NAMALWA (cell line): ENCODE measurements at regions not wholly inside any gene's neighbourhood (a gene's known extent, or its start where the extent isn't known, plus 50 kb on each side); places are given as distances from the start of the nearest gene placed in this dataset.

Source experiments
- DNase-seq: peaks from one replicate; pipeline ENCODE4 v3.0.0-alpha.2; 2015; ENCODE audit warnings: low spot score

- no peak for DNase-seq
Observed at GRCh38 chr5:123811831-123812230, 299.9 kb downstream of the CSNK1G3 start.

- no peak for DNase-seq
Observed at GRCh38 chr5:123810746-123811340, 298.9 kb downstream of the CSNK1G3 start.

- no peak for DNase-seq
Observed at GRCh38 chr5:123810253-123810652, 298.3 kb downstream of the CSNK1G3 start.

DNA sequence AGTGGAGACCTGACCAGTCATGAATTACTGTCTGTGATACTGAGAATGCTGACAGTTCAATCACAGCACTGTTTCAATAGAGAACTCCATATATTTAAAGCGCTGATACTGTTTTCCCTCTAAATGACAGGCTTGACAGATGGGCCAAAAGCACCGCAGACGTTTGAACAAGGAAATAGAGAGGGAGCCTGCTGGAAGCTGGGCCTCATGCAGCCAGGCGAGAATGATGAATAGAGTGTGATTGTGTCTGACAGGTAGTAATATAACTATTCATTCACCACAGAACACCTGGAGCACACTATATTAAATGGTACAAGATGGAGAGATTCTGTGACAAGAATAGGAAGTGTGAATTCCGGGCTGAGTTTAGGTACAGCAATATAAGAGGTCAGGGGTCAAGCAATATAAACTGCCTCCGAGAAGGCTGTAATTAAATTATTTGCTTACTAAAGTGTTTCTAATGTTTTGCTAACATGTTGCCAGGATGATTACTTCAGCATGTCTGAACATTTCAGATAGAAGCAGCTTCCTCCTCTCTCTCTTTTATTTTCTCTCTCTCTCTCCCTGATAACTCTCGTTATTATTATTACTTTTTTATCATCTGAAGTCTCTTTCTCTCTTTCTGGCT, 297.7 kb downstream of the CSNK1G3 start:
- DNase-seq, result no peak

- no peak for DNase-seq
Observed at GRCh38 chr5:123808461-123809380, 296.7 kb downstream of the CSNK1G3 start.

GRCh38 chr5:123807177-123807945, 295.4 kb downstream of the CSNK1G3 start:
- no peak for DNase-seq

- no peak for DNase-seq
Observed at GRCh38 chr5:123806644-123807043, 294.7 kb downstream of the CSNK1G3 start.

GRCh38 chr5:123805300-123805699, 293.3 kb downstream of the CSNK1G3 start:
- DNase-seq, result no peak

GRCh38 chr5:123803359-123803758, 291.4 kb downstream of the CSNK1G3 start:
- DNase-seq, result no peak

DNA sequence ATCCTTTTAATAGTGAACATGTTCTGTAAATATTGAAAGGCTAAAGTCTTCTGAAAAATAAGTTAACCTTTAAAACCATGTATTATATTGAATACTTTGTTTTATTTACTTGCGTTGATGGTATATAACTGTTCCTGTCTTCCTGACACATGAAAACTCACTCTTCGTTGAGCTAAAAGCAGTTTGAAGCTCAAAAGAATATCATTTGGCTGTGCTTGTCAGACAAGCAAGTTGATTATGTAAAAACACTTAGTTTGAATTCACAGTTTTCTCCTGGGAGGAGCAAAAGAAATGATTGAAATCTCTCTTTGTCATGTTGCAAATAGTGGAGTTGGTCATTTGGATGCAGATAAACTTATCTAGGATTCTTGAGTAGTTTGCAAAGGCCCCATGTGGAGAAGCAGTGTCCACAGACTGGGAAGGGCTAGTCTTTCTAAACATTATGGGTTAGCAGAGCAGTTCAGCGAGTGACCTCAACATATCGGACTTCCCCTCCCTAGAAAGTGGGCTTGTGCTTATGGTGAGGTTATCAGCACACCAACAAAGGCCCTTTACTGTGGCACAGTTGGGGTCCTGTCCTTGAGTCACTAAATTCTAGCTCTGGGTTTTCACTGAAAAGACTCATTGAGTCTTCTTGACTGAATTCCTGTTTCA, 290.4 kb downstream of the CSNK1G3 start:
- DNase-seq, result no peak

DNA sequence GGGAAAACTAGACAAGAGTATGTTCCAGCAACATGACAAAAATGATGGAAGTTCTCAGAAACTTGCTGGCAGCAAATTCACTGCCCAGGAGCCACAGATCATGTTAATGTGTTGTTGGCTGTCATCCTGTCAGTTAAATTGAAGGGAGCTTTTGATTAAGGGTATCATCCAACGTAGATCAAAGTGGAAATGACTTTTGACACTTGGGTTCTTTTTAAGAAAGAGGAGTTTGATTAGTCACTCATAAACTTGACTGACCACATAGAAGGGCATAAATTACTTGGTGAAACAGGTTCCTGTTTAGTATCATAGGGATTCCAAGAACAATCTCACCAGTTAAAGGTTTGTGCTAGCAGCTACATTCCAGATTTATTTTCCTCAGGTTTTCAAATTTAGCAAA, 288.7 kb downstream of the CSNK1G3 start:
- no peak for DNase-seq

DNA sequence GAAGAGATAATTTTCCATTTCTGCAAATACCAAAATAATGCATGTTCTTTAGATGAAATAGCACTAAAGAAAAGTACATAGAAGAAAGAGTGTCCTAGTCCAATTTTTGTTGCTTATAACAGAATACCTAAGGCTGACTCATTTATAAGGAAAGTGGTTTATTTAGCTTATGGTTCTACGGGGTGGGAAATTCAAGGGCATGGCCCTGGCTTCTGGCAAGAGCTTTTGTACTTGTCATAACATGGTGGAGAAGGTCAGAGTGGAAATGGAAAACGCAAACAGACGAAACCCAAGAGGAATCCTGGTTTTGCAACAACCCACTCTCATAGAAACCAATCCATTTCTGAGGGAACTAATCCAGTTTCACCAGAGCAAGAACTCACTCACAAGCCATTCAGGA, 283.7 kb downstream of the CSNK1G3 start:
- DNase-seq, result no peak

- no peak for DNase-seq
Observed at GRCh38 chr5:123790226-123790625, 278.2 kb downstream of the CSNK1G3 start.

GRCh38 chr5:123787635-123788034, 275.7 kb downstream of the CSNK1G3 start:
- no peak for DNase-seq

GRCh38 chr5:123787136-123787535, 275.2 kb downstream of the CSNK1G3 start:
- no peak for DNase-seq

DNA sequence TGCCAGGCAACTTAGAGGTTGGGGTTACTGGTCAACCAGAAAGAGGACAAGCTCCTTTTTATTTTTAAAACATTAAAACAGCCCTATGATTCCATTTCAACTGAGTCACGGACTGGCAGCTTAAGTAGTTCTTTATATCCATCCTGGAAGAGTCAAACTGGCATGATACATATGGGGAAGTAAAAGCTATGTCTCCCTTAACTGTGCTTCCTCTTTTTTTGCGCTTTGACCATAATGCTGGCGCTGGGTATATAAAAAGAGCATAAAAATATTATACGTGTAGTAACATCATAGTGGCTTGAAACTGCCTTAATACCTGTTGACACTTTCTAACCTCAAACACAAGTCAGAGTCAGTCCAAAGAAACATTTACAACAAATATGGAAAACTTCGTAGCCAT, 274.4 kb downstream of the CSNK1G3 start:
- DNase-seq, result peak; percentile 14

GRCh38 chr5:123785162-123786071, 273.4 kb downstream of the CSNK1G3 start:
- DNase-seq, result no peak

DNA sequence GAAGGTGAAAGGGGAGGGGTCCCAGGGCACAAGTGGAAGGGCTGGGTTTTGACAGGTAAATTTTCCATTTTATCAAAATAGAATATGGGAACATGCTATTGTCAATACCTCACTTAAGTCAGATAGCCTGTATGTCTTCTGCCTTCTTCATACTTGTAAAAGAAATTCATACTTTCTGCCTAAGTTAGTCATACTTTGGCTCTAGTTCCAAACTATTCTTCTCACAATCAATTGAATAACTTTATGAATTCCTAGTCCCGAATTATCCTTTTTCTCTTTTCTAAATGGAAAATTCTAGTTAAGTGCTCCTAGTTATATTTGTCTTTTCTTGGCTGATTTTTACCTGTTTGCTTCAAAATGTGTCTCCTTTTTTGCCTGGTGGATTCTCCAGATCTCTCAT, 271.4 kb downstream of the CSNK1G3 start:
- no peak for DNase-seq

GRCh38 chr5:123778641-123779040, 266.7 kb downstream of the CSNK1G3 start:
- no peak for DNase-seq

GRCh38 chr5:123776761-123777160, 264.8 kb downstream of the CSNK1G3 start:
- DNase-seq, result no peak

DNA sequence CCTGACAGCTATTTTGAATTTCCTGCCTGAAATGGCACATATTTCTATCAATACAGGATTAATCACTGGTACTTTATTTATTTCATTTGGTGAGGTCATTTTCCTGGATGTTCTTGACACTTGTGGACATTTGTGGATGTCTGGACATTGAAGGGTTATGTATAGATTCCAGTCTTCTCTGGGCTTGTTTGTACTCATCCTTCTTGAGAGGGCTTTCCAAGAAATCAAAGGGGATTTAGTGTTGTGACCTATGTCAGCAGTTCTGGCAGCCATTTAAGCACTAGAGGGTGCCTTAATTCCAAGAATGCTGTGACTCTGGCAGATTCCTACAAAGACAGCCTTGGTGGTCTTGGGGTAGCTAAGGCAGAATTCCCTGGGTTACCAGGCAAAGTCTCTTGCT, 259.7 kb downstream of the CSNK1G3 start:
- no peak for DNase-seq
